ENCODE measurements at regions not wholly inside any gene's neighbourhood (a gene's known extent, or its start where the extent isn't known, plus 50 kb on each side); places are given as distances from the start of the nearest gene placed in this dataset.

GRCh38 chr3:72375237-72376076 is 472.8 kb downstream of the SHQ1 start:
- TF ChIP-seq CTCF (conservative IDR thresholded peaks at IDR 0.05) (no peak), EZH2 (IDR thresholded peaks at IDR 0.05; ENCODE audit: low read depth) (no peak)
